Glutamatergic neuron (in vitro differentiated cells): ENCODE measurements at regions not wholly inside any gene's neighbourhood (a gene's known extent, or its start where the extent isn't known, plus 50 kb on each side); places are given as distances from the start of the nearest gene placed in this dataset.

Source experiments
- DNase-seq: peaks from one replicate; pipeline ENCODE4 v3.0.0; 2022
- H3K27ac Mint-ChIP-seq: one replicate; pipeline ENCODE4 v1.8.0; 2020; ENCODE audit warnings: mild to moderate bottlenecking, mixed read lengths, inconsistent platforms; ENCODE audit not compliant: unreplicated experiment
- H3K27me3 Mint-ChIP-seq: one replicate; pipeline ENCODE4 v1.8.0; 2020; ENCODE audit warnings: mild to moderate bottlenecking, moderate library complexity, mixed read lengths, inconsistent platforms; ENCODE audit not compliant: unreplicated experiment
- H3K36me3 Mint-ChIP-seq: one replicate; pipeline ENCODE4 v1.8.0; 2020; ENCODE audit warnings: mild to moderate bottlenecking, mixed read lengths, inconsistent platforms; ENCODE audit not compliant: unreplicated experiment
- H3K4me1 Mint-ChIP-seq: one replicate; pipeline ENCODE4 v1.8.0; 2020; ENCODE audit warnings: mild to moderate bottlenecking, low read depth, mixed read lengths, inconsistent platforms; ENCODE audit not compliant: unreplicated experiment
- H3K4me3 Mint-ChIP-seq: one replicate; pipeline ENCODE4 v1.8.0; 2020; ENCODE audit warnings: mild to moderate bottlenecking, mixed read lengths, inconsistent platforms; ENCODE audit not compliant: unreplicated experiment
- H3K9me3 Mint-ChIP-seq: one replicate; pipeline ENCODE4 v1.8.0; 2020; ENCODE audit warnings: mild to moderate bottlenecking, moderate library complexity, mixed read lengths, inconsistent platforms; ENCODE audit not compliant: unreplicated experiment
- CTCF ChIP-seq: fragments of 200-600 bp; sonication (generic); IDR thresholded peaks from one replicate; pipeline ENCODE4 v1.5.0; 2021; ENCODE audit not compliant: partially characterized antibody, unreplicated experiment

DNA sequence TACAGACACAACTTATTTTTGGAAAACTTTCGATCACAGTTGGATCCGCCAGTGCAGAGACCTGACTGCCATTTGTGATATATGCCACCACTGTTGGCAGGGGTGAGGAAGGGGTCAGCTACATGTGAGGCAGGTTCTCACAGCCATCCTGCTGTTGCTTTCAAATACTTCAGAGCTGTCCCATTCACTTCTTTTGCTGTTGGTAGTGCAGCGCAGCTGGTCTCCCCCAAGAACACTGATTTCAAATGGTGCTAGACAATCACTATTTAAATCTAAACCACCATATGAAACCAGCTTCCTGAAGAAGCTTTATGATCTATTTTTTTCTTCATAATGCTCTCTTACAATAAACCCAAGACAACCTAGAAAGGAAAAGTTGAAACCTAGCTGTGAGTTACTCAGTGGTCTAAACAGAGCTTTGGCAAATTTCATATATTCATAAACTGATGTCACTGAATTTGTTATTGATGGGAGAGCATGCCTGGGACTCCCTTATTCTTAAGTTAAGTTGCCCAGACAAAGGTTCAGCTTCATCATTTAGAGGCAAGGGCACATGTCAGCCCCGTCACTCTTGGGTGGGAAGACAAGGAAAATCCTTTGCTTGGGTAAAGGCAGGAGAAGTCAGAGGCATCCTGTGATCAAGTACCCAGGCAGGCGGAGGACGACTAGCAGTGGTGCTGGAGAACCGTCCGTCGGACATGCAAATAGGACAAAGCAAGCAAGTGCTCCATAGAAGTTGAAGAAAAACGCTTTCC is 143.4 kb upstream of the KLF14 start:
- Mint-ChIP-seq H3K9me3 (no peaks in the 10 kb centered on the region), H3K27me3 (no peaks in the 10 kb centered on the region), H3K27ac (no peak overlapping the region), H3K4me3 (no peak overlapping the region), H3K4me1 (peaks cover 2% of the 10 kb centered on the region), H3K36me3 (no peaks in the 10 kb centered on the region)
- no peak for TF ChIP-seq CTCF
- DNase-seq = no peak

GRCh38 chr7:130877991-130878305 is 143.9 kb upstream of the KLF14 start:
- Mint-ChIP-seq H3K27ac (no peak overlapping the region), H3K36me3 (no peaks in the 10 kb centered on the region), H3K4me3 (no peak overlapping the region), H3K9me3 (no peaks in the 10 kb centered on the region), H3K27me3 (no peaks in the 10 kb centered on the region), H3K4me1 (peaks cover 2% of the 10 kb centered on the region)
- TF ChIP-seq CTCF = no peak
- no peak for DNase-seq

GRCh38 chr7:130878785-130879184 is 144.8 kb upstream of the KLF14 start:
- H3K27me3 Mint-ChIP-seq = no peaks in the 10 kb centered on the region
- TF ChIP-seq CTCF = no peak
- no peak for DNase-seq
- H3K27ac Mint-ChIP-seq = no peak overlapping the region
- H3K36me3 Mint-ChIP-seq = no peaks in the 10 kb centered on the region
- H3K4me3 Mint-ChIP-seq = no peak overlapping the region
- H3K4me1 Mint-ChIP-seq = peaks cover 2% of the 10 kb centered on the region
- H3K9me3 Mint-ChIP-seq = no peaks in the 10 kb centered on the region

DNA sequence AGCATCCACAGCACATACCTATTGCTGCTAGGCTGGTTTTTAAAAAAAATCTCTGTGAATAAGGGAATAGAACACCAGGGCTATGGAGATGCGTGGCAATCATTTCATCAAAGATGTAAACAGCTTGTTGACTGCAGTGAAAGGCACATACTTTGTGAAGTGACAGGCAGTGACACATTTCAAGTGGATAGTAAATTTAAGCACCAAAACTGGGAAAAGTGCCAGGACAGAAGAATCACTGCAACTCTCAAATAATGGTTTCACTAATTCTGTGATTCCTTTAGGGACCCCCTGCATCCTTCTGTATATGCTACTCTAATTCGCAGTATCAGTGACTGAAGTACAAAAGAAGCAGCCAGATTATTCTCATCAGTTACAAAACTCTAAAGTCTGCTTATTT is 145.2 kb upstream of the KLF14 start:
- no peak for TF ChIP-seq CTCF
- Mint-ChIP-seq H3K36me3 (no peaks in the 10 kb centered on the region), H3K4me1 (peaks cover 2% of the 10 kb centered on the region), H3K27me3 (no peaks in the 10 kb centered on the region), H3K4me3 (no peak overlapping the region), H3K27ac (no peak overlapping the region), H3K9me3 (no peaks in the 10 kb centered on the region)
- DNase-seq = no peak

DNA sequence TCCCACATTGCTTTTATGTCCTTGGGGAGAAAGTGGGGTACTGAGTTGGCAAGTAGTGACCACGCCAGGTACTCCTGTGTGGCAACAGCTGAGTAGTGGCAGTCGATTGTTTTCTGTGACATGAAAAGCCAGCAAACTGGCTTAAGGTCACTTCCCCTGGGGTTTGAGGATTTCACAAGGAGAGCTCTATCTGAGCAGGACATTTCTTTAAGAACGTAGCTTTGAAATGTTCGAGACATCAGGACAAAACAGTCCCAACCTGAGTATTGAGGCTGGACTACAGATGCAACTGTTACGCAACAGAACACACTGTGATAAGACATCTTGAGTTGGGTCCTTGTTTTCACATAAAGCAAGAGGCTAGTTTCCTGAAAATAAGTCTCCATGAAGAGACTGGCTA is 146.7 kb upstream of the KLF14 start:
- Mint-ChIP-seq H3K9me3 (no peaks in the 10 kb centered on the region), H3K4me1 (peaks cover 1% of the 10 kb centered on the region), H3K27ac (no peak overlapping the region), H3K4me3 (no peak overlapping the region), H3K36me3 (no peaks in the 10 kb centered on the region), H3K27me3 (no peaks in the 10 kb centered on the region)
- DNase-seq = no peak
- no peak for TF ChIP-seq CTCF
